ENCODE measurements at regions not wholly inside any gene's neighbourhood (a gene's known extent, or its start where the extent isn't known, plus 50 kb on each side); places are given as distances from the start of the nearest gene placed in this dataset.

DNA sequence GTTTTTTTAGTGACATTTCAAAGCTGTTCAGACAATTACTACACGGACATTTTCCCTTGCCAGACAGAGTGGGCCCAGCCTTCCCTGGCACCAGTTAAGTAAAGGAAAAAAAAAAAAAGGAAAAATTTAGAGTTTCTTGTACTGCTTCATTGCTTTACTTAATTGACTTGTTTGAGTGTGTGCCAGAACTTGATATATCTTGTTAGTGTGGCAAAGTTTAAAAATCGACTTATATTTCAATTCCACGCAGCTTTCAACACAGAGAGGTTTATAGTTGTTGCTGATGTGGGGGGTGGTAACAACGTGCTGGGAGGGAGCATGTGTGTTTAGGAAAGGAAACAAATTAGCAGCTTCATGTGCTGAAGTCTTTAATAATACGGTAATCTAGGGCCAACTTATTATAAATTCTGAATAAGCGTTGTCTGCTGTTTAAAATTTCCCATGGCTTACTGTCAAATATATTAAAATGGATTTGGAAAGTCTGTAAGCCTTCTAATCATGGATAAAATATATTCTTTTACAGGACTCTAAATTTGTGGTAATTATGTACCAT, 1104.6 kb downstream of the SORCS3 start:
- no peak for TF ChIP-seq CTCF (IDR thresholded peaks at IDR 0.05)
- ATAC-seq: no peak
- intact Hi-C loops (cut with DNase I): no loop called here
- no peak overlapping the region for H3K4me3 ChIP-seq
- WGBS, 3 donors: 64 to 66% (median 65%) methylated on average over 6 of the region's 6 CpGs
- DNase-seq: no peak
- H3K36me3 ChIP-seq (ENCODE audit: insufficient read depth in 1 of 2, low read depth in 1 of 2): no peaks in the 10 kb centered on the region
- no peaks in the 10 kb centered on the region for H3K27me3 ChIP-seq (ENCODE audit: insufficient read depth in 3 of 3, low read length in 2 of 3)
- no peaks in the 10 kb centered on the region for H3K4me1 ChIP-seq
- no peak overlapping the region for H3K27ac ChIP-seq
- H3K9me3 ChIP-seq: no peaks in the 10 kb centered on the region

DNA sequence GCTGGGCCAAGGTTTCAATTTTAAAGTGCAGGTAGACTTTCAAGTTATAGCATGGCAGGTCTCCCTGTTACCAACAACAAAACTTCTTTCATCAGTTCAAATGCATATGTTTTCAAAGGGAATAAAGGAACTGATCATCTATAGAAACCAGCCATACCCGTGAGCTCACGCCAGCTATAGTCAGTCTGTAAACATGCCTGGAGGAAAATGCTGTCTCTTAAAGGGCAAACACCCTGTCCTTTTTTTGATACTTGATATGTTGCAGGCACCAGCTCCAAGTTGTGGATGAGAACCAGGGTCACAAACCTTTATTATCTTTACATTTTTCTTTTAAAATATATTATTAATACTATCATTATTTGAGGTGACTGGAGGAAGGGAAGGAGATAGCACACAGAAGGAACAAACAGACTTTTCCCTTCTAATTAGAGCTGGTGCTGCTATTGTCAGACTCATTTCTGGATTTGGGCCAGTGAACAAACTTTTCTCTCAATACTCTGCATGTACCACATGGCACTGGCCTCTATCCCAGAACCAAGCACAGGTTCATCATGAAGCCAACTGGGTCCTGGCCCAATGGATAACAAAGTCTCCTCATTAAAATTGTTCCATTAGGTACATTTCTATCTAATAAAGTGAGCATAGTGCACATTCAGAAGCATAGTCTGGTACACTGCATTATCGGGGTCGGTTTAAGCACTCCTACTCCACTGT, 1102.4 kb downstream of the SORCS3 start:
- no peaks in the 10 kb centered on the region for H3K27me3 ChIP-seq (ENCODE audit: insufficient read depth in 3 of 3, low read length in 2 of 3)
- no peak overlapping the region for H3K27ac ChIP-seq
- no peak for ATAC-seq
- H3K4me1 ChIP-seq: no peaks in the 10 kb centered on the region
- TF ChIP-seq CTCF (IDR thresholded peaks at IDR 0.05): no peak
- intact Hi-C loops (cut with DNase I): no loop called here
- no peak overlapping the region for H3K4me3 ChIP-seq
- no peaks in the 10 kb centered on the region for H3K36me3 ChIP-seq (ENCODE audit: insufficient read depth in 1 of 2, low read depth in 1 of 2)
- no peak for DNase-seq
- 66 to 71% (median 69%) methylated on average over 4 of the region's 4 CpGs for WGBS, 3 donors
- H3K9me3 ChIP-seq: no peaks in the 10 kb centered on the region

- no peaks in the 10 kb centered on the region for H3K4me1 ChIP-seq
- no peaks in the 10 kb centered on the region for H3K36me3 ChIP-seq (ENCODE audit: insufficient read depth in 1 of 2, low read depth in 1 of 2)
- no peaks in the 10 kb centered on the region for H3K9me3 ChIP-seq
- H3K27me3 ChIP-seq (ENCODE audit: insufficient read depth in 3 of 3, low read length in 2 of 3): no peaks in the 10 kb centered on the region
- whole genome bisulfite sequencing, 3 donors: 79 to 84% (median 83%) methylated on average over 1 of the region's 1 CpG
- no peak for DNase-seq
- no peak overlapping the region for H3K27ac ChIP-seq
- intact Hi-C loops (cut with DNase I): no loop called here
- ATAC-seq: no peak
- no peak overlapping the region for H3K4me3 ChIP-seq
- TF ChIP-seq CTCF (IDR thresholded peaks at IDR 0.05): no peak
Measured at GRCh38 chr10:105742923-105743322, 1101.8 kb downstream of the SORCS3 start.

DNA sequence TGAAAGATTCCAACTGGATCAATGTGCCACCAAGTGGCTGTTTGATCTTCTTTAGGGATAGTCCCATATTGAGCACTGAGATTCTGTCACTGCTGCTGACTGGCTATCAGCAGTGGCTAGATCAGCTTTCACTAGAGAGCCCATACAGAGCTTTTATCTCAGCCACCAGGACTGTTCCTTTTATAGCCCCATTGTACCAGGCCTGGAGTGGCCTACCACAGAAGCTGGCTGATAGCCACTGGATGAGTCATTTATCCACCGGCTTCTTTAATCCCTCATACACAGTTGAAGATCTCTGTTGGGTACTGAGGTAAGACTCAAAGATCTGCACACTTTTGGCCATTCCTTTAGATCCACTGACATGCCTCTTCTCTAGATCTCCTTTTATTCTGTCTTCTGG, 1101.1 kb downstream of the SORCS3 start:
- no peak for TF ChIP-seq CTCF (IDR thresholded peaks at IDR 0.05)
- Histone ChIP-seq H3K27me3 (ENCODE audit: insufficient read depth in 3 of 3, low read length in 2 of 3) (no peaks in the 10 kb centered on the region), H3K4me1 (no peaks in the 10 kb centered on the region), H3K9me3 (no peaks in the 10 kb centered on the region), H3K36me3 (ENCODE audit: insufficient read depth in 1 of 2, low read depth in 1 of 2) (no peaks in the 10 kb centered on the region), H3K4me3 (no peak overlapping the region), H3K27ac (no peak overlapping the region)
- WGBS, 3 donors: 46 to 65% (median 52%) methylated on average over 1 of the region's 1 CpG
- ATAC-seq (peak in 1 of 4 donors; percentile 51), DNase-seq (no peak)
- intact Hi-C loops (cut with DNase I): no loop called here

DNA sequence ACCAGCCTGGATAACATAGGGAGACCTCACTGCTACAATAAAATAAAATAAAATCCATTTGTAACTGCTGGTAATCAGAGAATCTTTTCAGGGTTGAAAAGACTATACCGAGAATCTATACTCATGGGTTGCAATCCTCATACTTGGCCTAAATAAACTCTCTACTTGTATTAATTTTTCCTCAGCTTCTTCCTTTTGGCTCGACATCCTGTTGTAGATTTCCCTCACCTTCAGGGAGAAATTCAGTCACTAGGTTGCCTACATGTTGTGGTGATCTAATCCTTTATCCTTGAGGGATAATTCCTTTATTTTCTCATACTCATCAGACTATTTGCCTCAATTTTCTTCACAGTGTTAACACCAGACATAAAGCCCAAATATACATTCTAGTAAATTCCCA, 1093.4 kb downstream of the SORCS3 start:
- DNase-seq: no peak
- ATAC-seq: no peak
- Histone ChIP-seq H3K4me3 (no peak overlapping the region), H3K9me3 (no peaks in the 10 kb centered on the region), H3K36me3 (ENCODE audit: insufficient read depth in 1 of 2, low read depth in 1 of 2) (no peaks in the 10 kb centered on the region), H3K27ac (no peak overlapping the region), H3K27me3 (ENCODE audit: insufficient read depth in 3 of 3, low read length in 2 of 3) (no peaks in the 10 kb centered on the region), H3K4me1 (no peaks in the 10 kb centered on the region)
- no peak for TF ChIP-seq CTCF (IDR thresholded peaks at IDR 0.05)
- intact Hi-C loops (cut with DNase I): no loop called here
- 65 to 69% (median 65%) methylated on average over 2 of the region's 2 CpGs for WGBS, 3 donors

Data from psoas muscle (tissue), 7 donors.